Neural progenitor cell (in vitro differentiated cells): ENCODE measurements at regions not wholly inside any gene's neighbourhood (a gene's known extent, or its start where the extent isn't known, plus 50 kb on each side); places are given as distances from the start of the nearest gene placed in this dataset.

Source experiments
- EZH2 ChIP-seq: fragments of 200-600 bp; sonication (generic); IDR thresholded peaks from 2 replicates; pipeline ENCODE4 v1.6.1; 2017; ENCODE audit warnings: antibody characterized with exemption, mild to moderate bottlenecking, moderate library complexity
- EZH2phosphoT487 ChIP-seq: fragments of 200-600 bp; sonication (generic); IDR thresholded peaks from 2 replicates; pipeline ENCODE4 v1.6.1; 2017; ENCODE audit warnings: antibody characterized with exemption
- TF ChIP-seq, protein P1 (sequence below): fragments of 200-600 bp; sonication (generic); IDR thresholded peaks from 2 replicates; pipeline ENCODE4 v1.5.1; 2017; ENCODE audit warnings: antibody characterized with exemption, mild to moderate bottlenecking

DNA sequence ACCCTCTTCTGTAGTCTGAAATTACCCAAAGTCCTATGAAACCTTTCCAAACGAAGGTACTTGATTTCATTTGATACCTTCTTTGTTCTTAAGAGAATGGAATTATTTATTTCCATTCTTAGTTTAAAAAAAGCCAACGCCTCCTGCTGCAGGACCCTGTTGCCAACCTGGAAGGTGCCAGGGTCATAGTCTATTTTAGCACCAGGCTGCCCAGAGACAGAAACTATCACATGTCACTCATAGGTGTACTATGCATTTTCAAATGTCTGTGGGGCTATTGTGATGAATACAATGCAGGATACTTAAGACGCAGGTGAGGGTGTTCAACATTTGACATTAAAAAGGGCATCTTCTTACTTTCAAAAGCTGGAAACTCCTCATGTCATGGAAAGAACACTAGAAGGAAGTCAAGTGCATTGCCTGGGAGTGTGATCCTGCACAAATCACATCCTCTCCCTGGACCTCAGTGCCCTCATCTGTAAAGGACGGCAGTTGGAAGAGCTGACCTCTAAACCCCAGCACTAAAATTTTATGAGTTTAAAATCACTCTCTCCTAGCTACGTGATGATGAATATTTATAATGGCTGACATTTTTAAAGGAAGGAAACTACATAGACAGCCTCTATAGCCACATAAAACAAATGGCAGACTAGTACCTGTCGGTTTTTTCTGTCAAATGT is 107.3 kb upstream of the SYT6 start:
- TF ChIP-seq, protein P1, sequence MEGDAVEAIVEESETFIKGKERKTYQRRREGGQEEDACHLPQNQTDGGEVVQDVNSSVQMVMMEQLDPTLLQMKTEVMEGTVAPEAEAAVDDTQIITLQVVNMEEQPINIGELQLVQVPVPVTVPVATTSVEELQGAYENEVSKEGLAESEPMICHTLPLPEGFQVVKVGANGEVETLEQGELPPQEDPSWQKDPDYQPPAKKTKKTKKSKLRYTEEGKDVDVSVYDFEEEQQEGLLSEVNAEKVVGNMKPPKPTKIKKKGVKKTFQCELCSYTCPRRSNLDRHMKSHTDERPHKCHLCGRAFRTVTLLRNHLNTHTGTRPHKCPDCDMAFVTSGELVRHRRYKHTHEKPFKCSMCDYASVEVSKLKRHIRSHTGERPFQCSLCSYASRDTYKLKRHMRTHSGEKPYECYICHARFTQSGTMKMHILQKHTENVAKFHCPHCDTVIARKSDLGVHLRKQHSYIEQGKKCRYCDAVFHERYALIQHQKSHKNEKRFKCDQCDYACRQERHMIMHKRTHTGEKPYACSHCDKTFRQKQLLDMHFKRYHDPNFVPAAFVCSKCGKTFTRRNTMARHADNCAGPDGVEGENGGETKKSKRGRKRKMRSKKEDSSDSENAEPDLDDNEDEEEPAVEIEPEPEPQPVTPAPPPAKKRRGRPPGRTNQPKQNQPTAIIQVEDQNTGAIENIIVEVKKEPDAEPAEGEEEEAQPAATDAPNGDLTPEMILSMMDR, result no peak
- TF ChIP-seq EZH2phosphoT487 (no peak), EZH2 (no peak)
